Lower lobe of right lung (tissue), 2 donors: ENCODE measurements at regions not wholly inside any gene's neighbourhood (a gene's known extent, or its start where the extent isn't known, plus 50 kb on each side); places are given as distances from the start of the nearest gene placed in this dataset.
"Not testable (repeated sequence)": the region's sequence is repeated elsewhere in the genome, so short reads cannot be mapped to it uniquely, and the experiment has no call there.

Experiments used
- ATAC-seq, 2 donors: fragments of 200-7000 bp; cut with Tn5 transposase; one replicate each; pipeline ENCODE4 v1.9.1; 2020 to 2022; ENCODE audit warnings: mild to moderate bottlenecking in 2 of 2, moderate library complexity in 2 of 2
- DNase-seq: peaks from one replicate; pipeline ENCODE4 v3.0.0-alpha.2; 2020
- H3K27ac ChIP-seq: fragments of 200-600 bp; one replicate; pipeline ENCODE4 v1.8.0; 2022
- H3K27me3 ChIP-seq: fragments of 200-600 bp; one replicate; pipeline ENCODE4 v1.8.0; 2022; ENCODE audit warnings: low read depth
- H3K36me3 ChIP-seq: fragments of 200-600 bp; one replicate; pipeline ENCODE4 v1.8.0; 2022; ENCODE audit warnings: mild to moderate bottlenecking
- H3K4me1 ChIP-seq: fragments of 200-600 bp; one replicate; pipeline ENCODE4 v1.8.0; 2022
- H3K4me3 ChIP-seq: fragments of 200-600 bp; one replicate; pipeline ENCODE4 v1.8.0; 2022; ENCODE audit warnings: mild to moderate bottlenecking
- H3K9me3 ChIP-seq: fragments of 200-600 bp; one replicate; pipeline ENCODE4 v1.8.0; 2022
- CTCF ChIP-seq: fragments of 200-600 bp; IDR thresholded peaks from one replicate; pipeline ENCODE4 v1.8.0; 2022; ENCODE audit warnings: antibody characterized with exemption, mild to moderate bottlenecking
- intact Hi-C: fragments of 100-400 bp; cut with DNase I; formaldehyde crosslinking; loops from one replicate; pipeline ENCODE4 v1.11.0; 2022
- donor health status: DM: no; HTN: yes; CAD: no; lungs with severe emphysema.

GRCh38 chr16:82293671-82294070, 123.6 kb upstream of the MPHOSPH6 start:
- Histone ChIP-seq H3K4me3 (no peak overlapping the region), H3K27me3 (no peaks in the 10 kb centered on the region), H3K9me3 (no peaks in the 10 kb centered on the region), H3K36me3 (no peaks in the 10 kb centered on the region), H3K27ac (no peak overlapping the region), H3K4me1 (no peaks in the 10 kb centered on the region)
- DNase-seq (no peak), ATAC-seq (no peak)
- intact Hi-C loops = no loop called here
- no peak for TF ChIP-seq CTCF

- H3K27me3 ChIP-seq = no peaks in the 10 kb centered on the region
- H3K4me1 ChIP-seq = no peaks in the 10 kb centered on the region
- no peaks in the 10 kb centered on the region for H3K9me3 ChIP-seq
- no peak overlapping the region for H3K4me3 ChIP-seq
- DNase-seq (no peak), ATAC-seq (no peak)
- intact Hi-C loops = no loop called here
- TF ChIP-seq CTCF = no peak
- no peak overlapping the region for H3K27ac ChIP-seq
- no peaks in the 10 kb centered on the region for H3K36me3 ChIP-seq
Measured at GRCh38 chr16:82287937-82288336, 117.9 kb upstream of the MPHOSPH6 start.

- intact Hi-C loops = no loop called here
- no peaks in the 10 kb centered on the region for H3K9me3 ChIP-seq
- DNase-seq = no peak
- ATAC-seq = no peak
- no peak for TF ChIP-seq CTCF
- no peak overlapping the region for H3K27ac ChIP-seq
- no peaks in the 10 kb centered on the region for H3K36me3 ChIP-seq
- no peaks in the 10 kb centered on the region for H3K27me3 ChIP-seq
- H3K4me3 ChIP-seq = no peak overlapping the region
- H3K4me1 ChIP-seq = no peaks in the 10 kb centered on the region
Measured at GRCh38 chr16:82282662-82283061, 112.6 kb upstream of the MPHOSPH6 start.

- ATAC-seq = no peak
- H3K27me3 ChIP-seq = no peaks in the 10 kb centered on the region
- no peaks in the 10 kb centered on the region for H3K4me1 ChIP-seq
- H3K4me3 ChIP-seq = no peak overlapping the region
- TF ChIP-seq CTCF = no peak
- no peak for DNase-seq
- no peaks in the 10 kb centered on the region for H3K9me3 ChIP-seq
- H3K27ac ChIP-seq = no peak overlapping the region
- no peaks in the 10 kb centered on the region for H3K36me3 ChIP-seq
- intact Hi-C loops = no loop called here
Measured at GRCh38 chr16:82281544-82281943, 111.5 kb upstream of the MPHOSPH6 start.

- intact Hi-C loops = no loop called here
- DNase-seq = no peak
- no peaks in the 10 kb centered on the region for H3K4me1 ChIP-seq
- no peak overlapping the region for H3K27ac ChIP-seq
- no peaks in the 10 kb centered on the region for H3K9me3 ChIP-seq
- no peak overlapping the region for H3K4me3 ChIP-seq
- TF ChIP-seq CTCF = no peak
- H3K36me3 ChIP-seq = no peaks in the 10 kb centered on the region
- no peak for ATAC-seq
- no peaks in the 10 kb centered on the region for H3K27me3 ChIP-seq
Measured at GRCh38 chr16:82280867-82281266, 110.8 kb upstream of the MPHOSPH6 start.

- not testable (repeated sequence) for DNase-seq
- intact Hi-C loops = loop anchor here (10.0 kb wide), 1 partner anchor 69 kb away; no protein-coding TSS in a partner anchor
Measured at GRCh38 chr16:82275349-82275748, 105.3 kb upstream of the MPHOSPH6 start.

More at GRCh38 chr16:82275349-82275748, 105.3 kb upstream of the MPHOSPH6 start:
- H3K4me1 ChIP-seq, H3K4me3 ChIP-seq, H3K9me3 ChIP-seq, H3K27ac ChIP-seq, H3K27me3 ChIP-seq, H3K36me3 ChIP-seq, ATAC-seq: not testable (repeated sequence)
